Nucleus accumbens (tissue), 56 donors: ENCODE measurements at regions not wholly inside any gene's neighbourhood (a gene's known extent, or its start where the extent isn't known, plus 50 kb on each side); places are given as distances from the start of the nearest gene placed in this dataset.

Experiments
- DNase-seq, 56 donors: peaks; one replicate each; lab custom pipeline; 2025; lab: John Stamatoyannopoulos, UW

DNA sequence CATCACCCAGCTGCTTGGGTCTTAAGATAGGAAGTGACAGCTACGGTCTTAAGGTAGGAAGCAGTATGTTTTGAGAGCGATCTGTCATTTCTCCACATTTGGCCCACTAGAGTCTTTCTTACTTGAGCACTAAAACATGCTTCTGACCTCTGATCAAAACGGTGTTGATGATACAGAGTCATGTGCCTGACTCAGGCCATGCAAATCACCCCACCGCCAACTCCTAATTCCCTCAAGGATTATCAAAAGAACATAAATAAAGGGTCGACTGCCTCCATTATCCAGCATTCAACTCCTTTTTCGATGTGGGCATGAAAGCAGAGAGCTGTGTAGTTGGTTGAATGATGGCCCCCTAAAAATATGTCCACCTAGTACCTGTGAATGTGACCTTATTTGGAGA lies 201.7 kb upstream of the PROK2 start:
- no peak for DNase-seq

DNA sequence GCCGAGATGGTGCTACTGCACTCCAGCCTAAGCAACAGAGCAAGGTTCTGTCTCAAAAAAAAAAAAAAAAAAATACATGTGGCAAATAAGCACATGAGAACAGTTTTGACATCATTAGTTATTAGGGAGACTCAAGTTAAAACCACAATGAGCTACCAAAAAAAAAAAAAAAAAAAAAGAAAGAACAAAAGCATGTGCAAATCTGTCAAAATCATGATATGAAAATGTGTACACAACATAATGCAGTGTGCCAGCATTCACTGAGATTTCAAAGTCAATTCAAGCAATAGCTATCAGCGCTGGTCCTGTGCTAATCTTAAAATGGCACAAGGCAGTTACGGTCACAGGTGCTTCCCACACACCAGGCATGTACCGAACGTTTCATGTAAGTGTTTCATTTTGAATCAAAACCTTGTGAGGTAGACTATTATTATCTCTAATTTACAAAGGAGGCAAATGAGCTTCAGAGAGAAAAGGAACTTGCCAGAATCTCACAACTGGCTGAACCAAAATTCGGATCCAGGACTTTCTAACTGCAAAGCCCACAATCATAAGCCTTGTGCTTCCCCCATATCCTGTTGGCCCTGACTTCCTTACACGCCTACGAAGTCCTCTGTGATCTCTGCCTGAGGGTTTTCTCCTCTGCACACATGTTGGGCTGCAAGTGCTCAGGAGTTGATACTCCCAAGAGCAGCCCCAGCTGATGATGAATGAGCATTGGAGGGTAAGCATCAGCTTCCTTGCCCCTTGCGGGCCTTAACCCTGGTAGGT lies 200.1 kb upstream of the PROK2 start:
- DNase-seq, result peak in 10 of 56 donors; percentile 1 to 22 (median 5)

DNA sequence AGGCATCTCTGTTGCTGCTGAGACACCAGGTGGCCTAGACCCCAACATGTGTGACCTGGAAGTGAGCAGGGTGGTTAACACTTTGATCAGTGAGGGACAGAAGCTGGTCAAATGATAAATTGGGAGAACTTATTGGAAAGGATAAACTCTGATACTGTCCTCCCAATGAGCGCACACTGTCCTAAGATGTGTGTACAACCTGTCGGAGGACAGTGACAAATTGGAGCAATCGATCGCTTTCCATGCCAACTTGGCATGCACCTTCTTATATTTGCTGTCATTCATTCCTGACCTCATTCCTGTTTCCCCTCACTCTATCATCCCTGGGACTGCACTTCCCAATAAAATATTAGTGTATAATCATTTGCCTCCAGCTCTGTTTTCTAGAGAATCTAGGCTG lies 198.7 kb upstream of the PROK2 start:
- no peak for DNase-seq

DNA sequence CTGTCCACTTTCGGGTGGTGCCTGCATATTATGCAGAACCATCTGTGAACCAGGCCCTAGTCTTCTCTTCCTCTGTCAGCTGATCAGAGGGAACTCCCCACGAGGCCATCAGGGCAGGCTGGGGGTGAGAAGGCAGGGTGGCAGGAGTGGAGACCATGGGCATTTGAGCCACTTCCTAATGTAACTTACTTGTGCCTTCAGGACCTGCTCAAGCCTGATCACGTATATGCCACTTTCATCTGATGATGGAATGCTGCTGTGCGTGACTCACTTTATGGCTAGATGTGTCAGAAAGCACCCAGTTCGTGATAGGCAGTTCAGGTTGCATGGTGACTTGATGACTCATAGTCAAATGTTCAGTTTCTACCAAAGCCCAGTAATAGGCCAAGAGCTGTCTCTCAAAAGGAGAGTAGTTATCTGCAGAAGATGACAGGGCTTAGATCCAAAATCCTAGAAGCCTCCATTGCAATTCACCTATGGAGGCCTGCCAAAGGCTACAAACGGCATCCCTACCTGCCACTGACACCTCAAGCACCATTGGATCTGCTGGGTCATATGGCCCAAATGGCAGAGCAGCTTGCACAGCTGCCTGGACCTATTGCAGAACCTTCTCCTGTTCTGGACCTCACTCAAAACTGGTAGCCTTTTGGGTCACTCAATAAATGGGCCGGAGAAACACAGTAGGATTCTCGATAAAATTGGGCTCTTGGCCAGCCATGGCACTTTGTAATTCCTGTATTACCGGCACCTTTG lies 197.7 kb upstream of the PROK2 start:
- peak in 12 of 56 donors; percentile 5 to 49 (median 19) for DNase-seq

DNA sequence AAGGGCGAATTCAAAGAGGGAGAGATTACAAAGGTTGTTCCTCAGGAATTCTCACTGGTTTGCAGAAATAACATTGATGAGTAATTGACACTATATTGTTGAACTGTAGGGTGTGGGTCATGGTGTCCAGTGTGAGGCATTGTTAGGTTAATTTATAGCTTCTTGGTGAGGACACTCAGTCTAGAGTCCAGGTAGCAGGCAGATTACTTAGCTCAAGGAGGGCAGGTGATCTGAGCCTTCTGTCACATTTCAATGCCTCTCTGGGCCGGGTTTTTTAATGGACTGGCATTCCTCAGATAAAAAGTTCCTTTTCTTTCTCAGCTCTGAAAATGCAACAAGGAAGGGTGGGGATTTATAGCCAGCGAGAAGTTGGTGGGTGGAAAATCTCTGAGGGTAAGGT lies 194.2 kb upstream of the PROK2 start:
- no peak for DNase-seq

DNA sequence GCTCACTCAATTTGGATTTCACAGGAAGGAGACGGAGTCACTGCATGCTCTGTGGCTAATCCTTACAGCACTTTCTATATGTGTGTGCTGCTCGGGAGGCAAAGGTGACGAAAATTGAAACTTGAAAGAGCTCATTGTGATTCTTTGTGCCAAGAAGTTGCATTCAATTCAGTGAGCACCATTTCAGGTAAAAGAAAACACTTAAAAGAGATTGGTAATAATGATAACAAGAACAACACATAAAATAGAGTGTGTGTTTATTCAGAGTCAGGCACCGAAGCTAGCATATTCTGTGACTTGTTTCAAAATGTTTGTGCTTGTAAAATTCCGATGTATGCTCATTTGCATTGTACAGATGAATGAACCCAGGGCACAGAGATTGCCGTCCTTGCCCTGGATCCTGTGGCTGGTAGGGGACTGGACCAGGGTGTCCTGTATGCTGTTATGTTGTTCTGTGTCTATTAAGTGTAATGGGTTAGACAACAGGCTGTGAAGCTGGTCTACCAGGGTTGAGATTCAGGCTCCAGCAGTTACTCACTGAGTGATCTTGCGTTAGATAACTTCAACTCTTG lies 193.3 kb upstream of the PROK2 start:
- no peak for DNase-seq

DNA sequence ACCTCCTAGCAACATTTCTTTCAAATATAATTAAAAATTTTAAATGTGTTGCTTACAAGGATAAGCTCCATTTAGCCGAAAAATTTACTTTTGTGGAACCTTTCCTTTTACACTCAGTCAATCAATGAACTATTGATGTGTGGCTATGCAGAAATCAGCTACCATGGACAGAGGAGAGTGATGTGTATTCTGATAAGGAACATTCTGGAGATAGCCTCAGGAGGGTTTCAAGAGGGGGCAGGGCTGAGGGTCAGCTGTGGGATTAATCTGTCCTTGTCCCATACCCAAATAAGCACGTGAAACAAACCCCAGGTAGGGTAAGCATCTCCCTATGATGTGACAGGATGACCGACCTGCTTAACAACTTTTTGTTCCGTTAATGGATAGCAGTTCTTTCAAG lies 192.6 kb upstream of the PROK2 start:
- no peak for DNase-seq

DNA sequence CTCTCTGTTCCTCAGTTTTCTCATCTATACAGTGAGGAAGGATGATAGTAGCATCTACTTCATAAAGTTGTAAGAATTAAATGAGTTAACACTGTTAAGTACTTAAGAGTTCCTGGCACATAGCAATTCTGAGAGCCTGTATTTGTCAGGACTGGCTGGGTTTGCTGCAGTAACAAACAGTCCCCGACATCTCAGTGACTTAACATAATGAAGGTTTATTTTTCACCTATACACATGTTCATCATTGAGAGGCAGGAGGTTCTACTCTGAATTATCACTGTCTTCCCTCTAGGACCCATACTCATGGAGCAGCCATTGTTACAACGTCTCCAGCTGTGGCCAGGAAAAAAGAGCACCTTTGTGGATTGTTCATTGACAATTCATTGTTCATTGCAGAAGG lies 190.6 kb upstream of the PROK2 start:
- peak in 2 of 56 donors; percentile 6 to 15 for DNase-seq

DNA sequence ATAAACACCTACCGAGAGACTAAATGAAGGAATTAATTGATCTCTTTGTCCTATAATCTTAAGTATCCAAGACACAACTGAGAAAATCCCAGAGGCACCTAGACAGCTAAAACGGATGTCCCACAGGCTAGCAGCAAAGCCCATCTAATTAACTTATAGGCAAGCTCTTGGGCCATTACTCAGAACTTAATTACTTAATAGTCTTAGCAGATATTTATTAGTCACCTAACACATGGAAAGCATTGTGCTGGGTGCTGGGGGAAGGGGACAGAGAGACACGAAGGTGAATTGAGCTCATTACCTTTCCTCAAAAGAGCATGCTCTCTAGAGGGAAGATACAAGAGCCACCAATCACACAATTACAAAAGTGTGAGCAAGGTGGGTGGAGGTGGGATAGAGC lies 189.8 kb upstream of the PROK2 start:
- no peak for DNase-seq

DNA sequence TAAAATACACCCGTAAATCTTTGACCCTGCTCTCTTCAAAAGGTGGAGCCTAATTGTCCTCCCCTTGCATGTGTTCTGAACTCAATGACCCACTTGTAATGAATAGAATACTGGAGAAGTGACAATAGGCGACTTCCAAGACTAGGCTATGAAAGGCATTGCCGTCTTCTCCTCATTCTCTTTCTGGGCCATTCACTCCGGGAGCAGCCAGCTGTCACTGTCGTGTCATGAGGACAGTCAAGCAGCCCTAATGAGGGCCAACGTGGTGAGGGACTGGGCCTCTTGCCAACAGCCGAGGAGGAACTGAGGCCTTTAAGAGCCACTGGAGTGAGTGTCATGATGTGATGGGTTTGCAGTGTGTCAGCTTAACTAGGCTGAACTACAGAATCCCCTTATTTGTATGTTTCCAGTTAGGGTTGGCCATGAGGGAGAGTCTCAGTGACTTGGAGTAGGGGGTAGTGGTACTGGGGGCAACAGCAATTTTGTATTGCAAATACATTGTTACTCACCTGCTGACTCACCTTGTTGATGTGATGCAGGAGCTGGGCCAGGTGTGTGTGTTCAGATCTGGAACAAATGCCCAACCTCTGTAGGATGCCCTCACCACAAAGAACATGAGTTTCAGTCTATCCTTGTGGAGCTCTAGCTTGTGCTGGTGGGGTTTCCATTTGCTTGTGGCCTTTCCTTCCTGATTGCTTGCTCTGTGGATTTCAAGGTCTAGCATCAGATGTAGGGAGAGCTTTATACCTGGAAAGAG lies 188.5 kb upstream of the PROK2 start:
- DNase-seq, result peak in 29 of 56 donors; percentile 4 to 76 (median 25)

DNA sequence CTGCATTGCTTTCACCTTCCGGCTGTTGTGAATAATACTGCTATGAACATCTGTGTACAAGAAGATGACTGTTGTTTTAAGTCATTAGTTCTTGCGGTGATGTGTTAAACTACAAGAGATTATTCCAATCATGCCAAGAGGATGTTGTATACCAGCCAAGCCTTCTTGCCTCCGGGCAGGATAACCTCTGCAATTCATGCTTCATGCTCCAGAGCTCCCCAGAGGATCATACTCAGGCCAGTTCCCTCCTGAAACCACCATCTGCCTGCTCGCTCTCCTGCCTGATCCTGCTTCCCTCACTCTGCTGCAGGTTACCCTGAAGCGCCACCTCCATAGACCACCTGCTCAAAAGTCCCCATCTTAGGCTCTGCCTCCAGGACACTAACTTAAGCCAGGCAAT lies 187.1 kb upstream of the PROK2 start:
- no peak for DNase-seq

DNA sequence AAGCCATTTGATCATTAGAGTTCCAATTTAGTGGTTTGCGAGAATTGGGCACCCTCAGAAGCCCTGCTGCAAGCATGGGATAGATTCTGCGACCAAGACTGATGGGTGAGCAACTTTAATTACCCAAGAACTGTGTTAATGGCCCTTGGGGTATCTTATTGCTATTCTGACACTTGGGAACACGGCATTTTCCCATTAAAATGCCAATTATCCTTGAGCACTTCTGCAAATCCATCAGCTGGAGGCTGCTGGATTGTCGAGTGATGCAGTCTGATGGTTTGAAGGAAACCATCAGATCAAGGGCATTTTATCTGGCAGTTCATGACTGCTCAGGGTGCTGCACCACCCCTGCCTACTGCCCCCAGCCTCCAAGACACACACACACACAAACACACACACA lies 183.6 kb upstream of the PROK2 start:
- no peak for DNase-seq

DNA sequence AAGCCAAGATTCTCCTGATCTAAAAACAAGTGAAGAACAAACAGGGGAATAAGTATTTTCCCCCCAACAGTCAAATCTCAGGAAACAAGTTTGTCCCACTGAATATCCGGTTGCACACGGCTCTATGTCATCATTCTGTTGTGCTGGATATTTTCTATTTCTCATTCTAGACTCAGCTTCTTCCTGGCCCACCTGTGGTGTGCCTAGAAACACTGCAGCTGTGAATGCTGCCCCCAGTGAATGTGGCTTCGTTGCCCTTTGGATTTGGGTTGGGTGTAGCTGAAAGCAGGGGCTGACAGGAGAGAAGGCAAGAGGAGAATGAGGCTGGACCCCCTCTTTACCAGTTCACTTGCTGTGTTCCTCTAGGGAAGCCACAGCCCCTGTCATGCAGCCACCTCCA lies 181.2 kb upstream of the PROK2 start:
- no peak for DNase-seq

DNA sequence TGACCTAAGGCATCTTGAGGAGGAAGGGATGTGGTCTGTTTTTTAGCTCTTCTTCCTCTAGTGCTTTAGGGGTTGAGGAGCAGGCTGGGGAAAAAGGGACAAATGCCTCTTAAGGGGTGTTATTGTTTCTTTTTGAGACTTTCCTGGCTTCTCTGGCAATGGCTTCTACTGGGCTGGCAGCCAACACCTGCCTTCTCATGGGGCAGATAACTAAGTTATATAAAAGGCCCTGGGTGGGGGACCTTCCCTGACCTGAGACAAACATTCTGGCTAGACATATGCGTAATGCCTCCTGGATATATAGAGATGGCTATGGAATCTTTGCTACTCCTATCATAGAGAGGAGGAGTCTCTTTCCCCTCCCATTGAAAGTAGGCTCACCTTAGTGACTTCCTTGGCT lies 179.2 kb upstream of the PROK2 start:
- DNase-seq, result no peak

DNA sequence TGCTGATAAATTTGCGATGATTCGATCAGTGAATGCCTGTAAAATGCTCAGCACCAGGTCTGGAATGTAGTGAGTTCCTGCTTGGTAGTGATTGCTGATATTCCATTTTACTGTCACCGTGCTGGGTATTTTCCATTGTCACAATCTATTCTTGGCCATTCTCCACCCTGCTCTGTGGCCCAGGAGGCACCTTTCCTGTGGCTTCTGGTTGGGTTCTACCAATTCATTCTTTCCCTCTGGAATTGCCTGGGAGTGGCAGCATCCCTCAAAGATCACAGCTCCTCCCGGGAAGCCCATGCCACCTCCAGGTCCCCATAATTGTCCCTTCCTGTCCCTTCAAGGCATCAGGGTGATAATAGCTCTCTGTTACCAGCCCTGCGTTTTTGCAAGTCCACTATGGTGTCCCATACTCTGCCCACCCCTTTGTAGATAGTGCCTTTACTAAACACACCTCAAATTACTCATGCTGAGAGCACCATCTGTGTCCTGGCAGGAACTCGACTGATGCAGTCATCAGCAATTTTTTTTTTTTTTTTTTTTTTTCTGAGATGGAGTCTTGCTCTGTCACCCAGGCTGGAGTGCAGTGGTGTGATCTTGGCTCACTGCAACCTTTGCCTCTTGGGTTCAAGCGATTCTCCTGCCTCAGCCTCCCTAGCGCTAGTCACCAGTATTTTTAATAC lies 177.8 kb upstream of the PROK2 start:
- DNase-seq, result no peak

DNA sequence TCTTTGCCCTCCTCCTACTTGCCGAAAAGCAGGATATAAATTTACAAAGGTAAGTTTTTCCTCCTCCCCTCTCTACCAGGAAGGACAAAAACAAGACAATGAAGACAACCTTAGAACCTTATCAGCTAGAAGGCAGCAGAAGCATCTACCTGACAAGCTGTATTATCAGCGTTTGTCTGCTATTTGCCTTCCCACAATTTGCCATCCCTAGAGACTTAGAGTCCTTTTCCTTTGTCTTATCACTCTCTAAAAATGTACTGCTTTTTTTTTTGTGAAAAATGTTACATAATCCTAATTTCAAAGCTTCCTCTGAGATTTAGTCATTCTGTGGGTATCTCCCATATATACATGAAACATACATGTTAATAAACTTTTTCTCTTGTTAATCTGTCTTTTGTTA lies 176.9 kb upstream of the PROK2 start:
- no peak for DNase-seq

DNA sequence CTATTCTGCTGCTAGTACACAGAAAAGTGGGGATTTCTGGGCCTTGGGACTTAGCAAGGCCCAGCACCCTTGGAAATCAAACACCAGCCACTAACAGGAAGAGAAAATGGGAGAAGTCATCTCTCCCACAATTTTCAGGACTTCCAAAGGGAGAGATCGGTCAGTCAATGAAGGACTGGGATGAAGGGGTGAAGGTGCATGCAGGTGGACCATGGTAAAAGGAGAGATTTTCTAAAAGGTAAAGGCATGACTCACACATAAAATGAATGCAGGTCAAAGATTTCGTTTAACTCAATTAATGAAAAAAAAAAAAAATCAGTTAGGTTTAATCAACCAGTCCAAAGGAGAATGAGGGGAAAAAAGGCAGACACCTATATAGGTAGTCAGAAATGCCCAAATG lies 176.4 kb upstream of the PROK2 start:
- DNase-seq, result no peak

DNA sequence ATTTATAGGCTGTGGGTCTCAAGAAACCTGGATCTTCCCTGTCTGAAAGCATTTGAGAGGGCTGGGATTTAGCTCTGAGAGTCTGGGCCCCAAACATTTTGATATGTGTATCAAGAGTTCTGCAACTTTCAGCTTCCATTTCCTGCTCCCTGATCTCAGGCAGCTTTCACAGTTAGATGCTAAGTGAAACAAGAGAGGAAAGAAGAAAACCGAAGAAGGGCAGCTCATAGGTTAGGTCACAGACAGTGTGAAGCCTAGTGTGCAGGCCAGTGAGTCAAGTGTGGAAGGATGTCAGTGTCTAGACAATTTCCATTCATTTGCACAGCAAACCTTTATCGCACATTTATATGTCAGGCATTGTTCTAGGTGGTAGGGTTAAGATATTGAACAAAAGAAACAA lies 173.6 kb upstream of the PROK2 start:
- no peak for DNase-seq

DNA sequence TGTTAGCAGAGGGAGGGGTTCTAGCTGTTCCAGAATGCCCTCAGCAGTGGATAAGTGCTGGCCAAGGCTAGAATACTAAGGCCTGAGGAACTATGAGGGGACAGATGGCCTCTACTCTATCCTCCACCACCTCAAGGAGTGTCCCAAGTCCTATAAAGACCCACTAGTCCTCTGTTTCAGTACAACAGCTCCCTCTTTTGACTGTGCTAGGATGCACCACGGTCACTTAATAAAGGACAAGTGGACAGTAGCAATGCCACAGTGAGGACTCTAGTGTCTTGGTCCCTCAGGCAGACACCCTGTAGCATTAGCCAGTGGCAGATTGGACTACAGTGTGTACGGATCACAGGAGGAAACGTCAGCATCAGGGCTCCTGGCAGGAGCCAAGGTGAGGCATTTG lies 171.8 kb upstream of the PROK2 start:
- DNase-seq, result no peak

DNA sequence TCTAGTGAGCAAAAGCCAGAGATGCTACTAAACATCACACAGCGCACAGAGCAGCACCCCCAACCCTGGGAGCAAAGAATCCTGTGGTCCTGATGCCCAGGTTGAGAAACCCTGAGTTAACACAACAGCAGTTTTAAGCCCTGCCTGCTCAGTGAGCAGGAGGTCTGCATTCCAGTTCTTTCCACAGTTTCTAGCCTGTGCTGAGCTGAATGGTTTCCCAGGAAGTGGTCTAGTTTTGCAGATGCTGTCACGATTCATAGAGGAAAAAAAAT lies 171.1 kb upstream of the PROK2 start:
- no peak for DNase-seq
